ENCODE measurements at regions not wholly inside any gene's neighbourhood (a gene's known extent, or its start where the extent isn't known, plus 50 kb on each side); places are given as distances from the start of the nearest gene placed in this dataset.
A peak's percentile ranks its signal among the peaks of the same experiment; 100 is the strongest.
"Not testable (repeated sequence)": the region's sequence is repeated elsewhere in the genome, so short reads cannot be mapped to it uniquely, and the experiment has no call there.

- no peak for TF ChIP-seq CTCF (IDR thresholded peaks at IDR 0.05; ENCODE audit: control insufficient read depth, extremely low read depth, insufficient read depth)
- no peak for DNase-seq (ENCODE audit: low read depth)
- no peak overlapping the region for H3K4me3 ChIP-seq (ENCODE audit: low read depth, low read length)
These were observed 170.6 kb upstream of the GK2 start for GRCh38 chr4:79578606-79579005.

- no peak overlapping the region for H3K4me3 ChIP-seq (ENCODE audit: low read depth, low read length)
- peak; percentile 73 for TF ChIP-seq CTCF (IDR thresholded peaks at IDR 0.05; ENCODE audit: control insufficient read depth, extremely low read depth, insufficient read depth)
- no peak for DNase-seq (ENCODE audit: low read depth)
These were observed 168.4 kb upstream of the GK2 start for GRCh38 chr4:79576429-79576753.

- no peak for TF ChIP-seq CTCF (IDR thresholded peaks at IDR 0.05; ENCODE audit: control insufficient read depth, extremely low read depth, insufficient read depth)
- H3K4me3 ChIP-seq (ENCODE audit: low read depth, low read length) = no peak overlapping the region
- DNase-seq (ENCODE audit: low read depth) = no peak
These were observed 167.8 kb upstream of the GK2 start for GRCh38 chr4:79575709-79576428.

- no peak for TF ChIP-seq CTCF (IDR thresholded peaks at IDR 0.05; ENCODE audit: control insufficient read depth, extremely low read depth, insufficient read depth)
- no peak overlapping the region for H3K4me3 ChIP-seq (ENCODE audit: low read depth, low read length)
- no peak for DNase-seq (ENCODE audit: low read depth)
These were observed 166.9 kb upstream of the GK2 start for GRCh38 chr4:79574741-79575451.

GRCh38 chr4:79563219-79563618, 155.2 kb upstream of the GK2 start:
- TF ChIP-seq CTCF (IDR thresholded peaks at IDR 0.05; ENCODE audit: control insufficient read depth, extremely low read depth, insufficient read depth) = no peak
- no peak for DNase-seq (ENCODE audit: low read depth)
- no peak overlapping the region for H3K4me3 ChIP-seq (ENCODE audit: low read depth, low read length)

- TF ChIP-seq CTCF (IDR thresholded peaks at IDR 0.05; ENCODE audit: control insufficient read depth, extremely low read depth, insufficient read depth) = no peak
- no peak for DNase-seq (ENCODE audit: low read depth)
- H3K4me3 ChIP-seq (ENCODE audit: low read depth, low read length) = no peak overlapping the region
These were observed 153.7 kb upstream of the GK2 start for GRCh38 chr4:79561751-79562150.

- DNase-seq (ENCODE audit: low read depth); H3K4me3 ChIP-seq (ENCODE audit: low read depth, low read length): not testable (repeated sequence)
These were observed 151.4 kb upstream of the GK2 start for GRCh38 chr4:79559398-79559797.

Measured in LNCaP clone FGC (cell line).